K562 (cell line): ENCODE measurements at regions not wholly inside any gene's neighbourhood (a gene's known extent, or its start where the extent isn't known, plus 50 kb on each side); places are given as distances from the start of the nearest gene placed in this dataset.

ENCODE experiments used
- ATAC-seq: fragments of 200-7000 bp; cut with Tn5 transposase; 3 replicates; pipeline ENCODE4 v1.9.1; 2020; ENCODE audit warnings: moderate library complexity
- BruUV-seq: library from RNA; stranded (reverse); fragments of 400-500 nt; replicated peaks from 2 replicates; lab custom pipeline; 2021; lab: Mats Ljungman, UMichigan
- CTCF ChIA-PET: fragments of 300-600 bp; formaldehyde crosslinking; extraction: SDS; loops from one replicate; lab custom pipeline; 2021; ENCODE audit warnings: low intra/inter-chr PET ratio; lab: Yijun Ruan, JAX
- POLR2A ChIA-PET: fragments of 300-600, 350-650 bp; sonication (Branson Sonifier 250); formaldehyde crosslinking; extraction: SDS; loops from one replicate; lab custom pipeline; 2021; ENCODE audit warnings: antibody characterized with exemption, inconsistent platforms; lab: Yijun Ruan, JAX
- DNase-seq, 4 experiments: peaks; one replicate each; pipeline versions ENCODE4 v3.0.0 to v3.0.0-alpha.2; 2011 to 2018; ENCODE audit warnings: low spot score in 3 of 4, mixed read lengths in 3 of 4; ENCODE audit errors: extremely low read depth in 1 of 4
- FAIRE-seq: peaks from 2 replicates; lab custom pipeline; 2011; peaks lifted over from hg19 to GRCh38; lab: Jason Lieb, UNC
- H2AFZ ChIP-seq: 2 replicates; pipeline ENCODE4 v1.6.0; 2011; ENCODE audit warnings: low read depth, low read length, control low read depth, inconsistent platforms
- H3K27ac ChIP-seq: fragments of 200-600 bp; 3 replicates; pipeline ENCODE4 v1.8.0; 2011; ENCODE audit warnings: low read depth, mild to moderate bottlenecking, control low read depth, inconsistent platforms, low read length, moderate library complexity, mixed read lengths; ENCODE audit errors: extremely low read depth
- H3K27me3 ChIP-seq, 2 experiments: fragments of 300-600 bp in 1 of 2; 2 replicates in 1 of 2; 3 replicates in 1 of 2; pipeline versions ENCODE4 v1.6.0 to v1.8.0; 2011; ENCODE audit warnings: inconsistent platforms in 2 of 2, low read length in 2 of 2, mild to moderate bottlenecking in 1 of 2, mixed read lengths in 1 of 2, moderate library complexity in 1 of 2; ENCODE audit not compliant: control insufficient read depth in 2 of 2, insufficient read depth in 2 of 2
- H3K36me3 ChIP-seq: fragments of 300-600 bp; 3 replicates; pipeline ENCODE4 v1.8.0; 2011; ENCODE audit warnings: mild to moderate bottlenecking, low read length, inconsistent platforms; ENCODE audit not compliant: control insufficient read depth, insufficient read depth
- H3K4me1 ChIP-seq, 2 experiments: fragments of 200-600 bp in 1 of 2; replicated peaks in 1 of 2; 2 replicates in 1 of 2; 3 replicates in 1 of 2; pipeline versions ENCODE4 v1.5.1 to v1.8.0; 2011; ENCODE audit warnings: inconsistent platforms in 2 of 2, low read length in 2 of 2, mild to moderate bottlenecking in 1 of 2, mixed read lengths in 1 of 2, moderate library complexity in 1 of 2; ENCODE audit not compliant: control insufficient read depth in 2 of 2, insufficient read depth in 2 of 2
- H3K4me2 ChIP-seq: 2 replicates; pipeline ENCODE4 v1.6.1; 2011; ENCODE audit warnings: low read length, control low read depth, inconsistent platforms, mixed read lengths; ENCODE audit not compliant: insufficient read depth
- H3K4me3 ChIP-seq: fragments of 200-600 bp; sonication (generic), shearing (Covaris generic); 2 replicates; pipeline ENCODE4 v1.5.1; 2016; ENCODE audit warnings: control low read depth, inconsistent platforms
- H3K79me2 ChIP-seq: fragments of 200-600 bp; 3 replicates; pipeline ENCODE4 v1.8.0; 2011; ENCODE audit warnings: low read length, inconsistent platforms; ENCODE audit not compliant: control insufficient read depth, insufficient read depth
- H3K9ac ChIP-seq, 2 experiments: 2 replicates each; pipeline versions ENCODE4 v1.6.0 to v1.6.1; 2011; ENCODE audit warnings: low read depth in 2 of 2, low read length in 2 of 2, control low read depth in 1 of 2, inconsistent platforms in 1 of 2, mild to moderate bottlenecking in 1 of 2, mixed read lengths in 1 of 2; ENCODE audit not compliant: insufficient read depth in 1 of 2
- H3K9me1 ChIP-seq: one replicate; pipeline ENCODE4 v1.6.0; 2011; ENCODE audit warnings: inconsistent platforms, mild to moderate bottlenecking, low read length, moderate library complexity; ENCODE audit not compliant: control insufficient read depth, insufficient read depth
- H3K9me3 ChIP-seq: replicated peaks from 2 replicates; pipeline ENCODE4 v1.5.1; 2011; ENCODE audit warnings: low read depth, low read length, inconsistent platforms; ENCODE audit not compliant: control insufficient read depth, insufficient read depth
- H4K20me1 ChIP-seq: replicated peaks from 2 replicates; pipeline ENCODE4 v1.6.1; 2011; ENCODE audit warnings: low read length, inconsistent platforms, mixed read lengths; ENCODE audit not compliant: control insufficient read depth, insufficient read depth
- BCLAF1 ChIP-seq, 2 experiments: fragments of 450-650 bp in 1 of 2; IDR thresholded peaks; 2 replicates each; pipeline ENCODE4 v1.6.1; 2011 to 2017; ENCODE audit warnings: low read depth in 2 of 2, antibody characterized with exemption in 1 of 2, borderline replicate concordance in 1 of 2, low read length in 1 of 2, mild to moderate bottlenecking in 1 of 2, mixed read lengths in 1 of 2; ENCODE audit not compliant: control insufficient read depth in 1 of 2
- CEBPB ChIP-seq: fragments of 450-650 bp; IDR thresholded peaks from 2 replicates; pipeline ENCODE4 v1.6.1; 2016; ENCODE audit warnings: missing genetic modification characterization, missing compliant biosample characterization
- E2F1 ChIP-seq: sonication (generic); formaldehyde crosslinking; IDR thresholded peaks from 2 replicates; pipeline ENCODE4 v1.8.1; 2023; ENCODE audit warnings: mild to moderate bottlenecking, missing genetic modification reagents, moderate library complexity
- E2F3 ChIP-seq: fragments of 250-450 bp; sonication (Bioruptor Pico); IDR thresholded peaks from 2 replicates; pipeline ENCODE4 v1.4.0; 2020; ENCODE audit warnings: mild to moderate bottlenecking
- FOXA3 ChIP-seq, 2 experiments: fragments of 450-650 bp in 1 of 2; sonication (generic) in 1 of 2; formaldehyde crosslinking; IDR thresholded peaks in 1 of 2; conservative IDR thresholded peaks in 1 of 2; 2 replicates each; pipeline versions ENCODE4 v1.4.0 to v1.8.0; 2020 to 2022; ENCODE audit warnings: mild to moderate bottlenecking in 2 of 2, missing genetic modification reagents in 1 of 2
- GTF2F1 ChIP-seq: IDR thresholded peaks from 2 replicates; pipeline ENCODE4 v1.6.1; 2011; ENCODE audit warnings: low read depth, low read length, improper control_type of control experiment
- GTF3C2 ChIP-seq: IDR thresholded peaks from 3 replicates; pipeline ENCODE4 v1.6.1; 2011; ENCODE audit warnings: borderline replicate concordance, mild to moderate bottlenecking, moderate library complexity; ENCODE audit not compliant: insufficient read length; ENCODE audit errors: extremely low read depth
- HNRNPL ChIP-seq: fragments of 200-400 bp; formaldehyde crosslinking; IDR thresholded peaks from 2 replicates; pipeline ENCODE4 v1.6.1; 2017; ENCODE audit warnings: low read depth, mild to moderate bottlenecking, low read length
- ID3 ChIP-seq, 2 experiments: fragments of 250-450 bp in 1 of 2; fragments of 450-650 bp in 1 of 2; sonication (Bioruptor Pico) in 1 of 2; IDR thresholded peaks; 2 replicates each; pipeline versions ENCODE4 v1.6.1 to v1.8.0; 2016 to 2021; ENCODE audit warnings: mild to moderate bottlenecking in 2 of 2, moderate library complexity in 2 of 2, missing compliant biosample characterization in 1 of 2, missing genetic modification characterization in 1 of 2
- JUNB ChIP-seq: fragments of 450-650 bp; formaldehyde crosslinking; conservative IDR thresholded peaks from 2 replicates; pipeline ENCODE4 v1.4.0; 2020; ENCODE audit warnings: mild to moderate bottlenecking
- MEIS2 ChIP-seq: fragments of 450-650 bp; IDR thresholded peaks from 2 replicates; pipeline ENCODE4 v1.6.1; 2014; ENCODE audit warnings: mild to moderate bottlenecking; ENCODE audit not compliant: partially characterized antibody
- RNF2 ChIP-seq: sonication (generic); IDR thresholded peaks from 2 replicates; pipeline ENCODE4 v1.6.1; 2016
- U2AF2 ChIP-seq: fragments of 200-400 bp; formaldehyde crosslinking; optimal IDR thresholded peaks from 2 replicates; pipeline ENCODE3; 2017; ENCODE audit warnings: low read depth, mild to moderate bottlenecking, low read length
- ZEB2 ChIP-seq: fragments of 450-650 bp; IDR thresholded peaks from 2 replicates; pipeline ENCODE4 v1.6.1; 2016
- ZNF778 ChIP-seq: fragments of 450-650 bp; formaldehyde crosslinking; IDR thresholded peaks from 2 replicates; pipeline ENCODE4 v1.4.0; 2020; ENCODE audit warnings: mild to moderate bottlenecking, moderate library complexity
- WGBS: fragments of 100-300 bp; shearing (Covaris generic); methylation state at CpG from one replicate; pipeline ENCODE4 v1.1.6; 2016; ENCODE audit warnings: low coverage, mixed read lengths; ENCODE audit not compliant: insufficient coverage; ENCODE audit errors: missing lambda C conversion rate; 5-methylcytosine and 5-hydroxymethylcytosine counted together
- in situ Hi-C: fragments of 300-500 bp; cut with MboI; formaldehyde crosslinking; loops from 4 replicates; pipeline ENCODE4 v1.15.0; 2018; ENCODE audit warnings: inconsistent platforms, mixed read lengths
- intact Hi-C: fragments of 100-400 bp; cut with micrococcal nuclease; formaldehyde crosslinking; loops from 2 replicates; pipeline ENCODE4 v1.14.2; 2022

- TF ChIP-seq BCLAF1 (IDR thresholded peaks at IDR 0.05; ENCODE audit: borderline replicate concordance in 1 of 2, control insufficient read depth in 1 of 2, low read depth in 2 of 2, low read length in 1 of 2) (no peak), ZEB2 (no peak), RNF2 (no peak), JUNB (no peak), ID3 (CRISPR knock-in tag; IDR thresholded peaks at IDR 0.05) (no peak), ID3 (tag; IDR thresholded peaks at IDR 0.05) (no peak), CEBPB (tag) (no peak), GTF2F1 (no peak), ZNF778 (CRISPR knock-in tag) (no peak)
These were observed 181.5 kb upstream of the MON1B start (continued) for GRCh38 chr16:77009453-77009852.

- no peak overlapping the region for H3K9ac ChIP-seq
- intact Hi-C loops = no loop called here
- H3K4me3 ChIP-seq = no peak overlapping the region
- no peaks in the 10 kb centered on the region for H3K79me2 ChIP-seq
- DNase-seq = no peak
- H3K4me1 ChIP-seq = no peaks in the 10 kb centered on the region
- FAIRE-seq = no peak
- no peak overlapping the region for H3K4me2 ChIP-seq
- in situ Hi-C loops = no loop called here
- no TSS peak for BruUV-seq
- H2AFZ ChIP-seq = no peak overlapping the region
- H3K9me3 ChIP-seq = no peaks in the 10 kb centered on the region
- CTCF ChIA-PET = no interaction called here
- H3K9me1 ChIP-seq = no peaks in the 10 kb centered on the region
- H3K36me3 ChIP-seq = no peaks in the 10 kb centered on the region
- no peaks in the 10 kb centered on the region for H4K20me1 ChIP-seq
- POLR2A ChIA-PET = no interaction called here
- no peaks in the 10 kb centered on the region for H3K27me3 ChIP-seq
- no peak for ATAC-seq
- 3% methylated on average over 2 of the region's 2 CpGs for WGBS
- no peak overlapping the region for H3K27ac ChIP-seq
- TF ChIP-seq GTF3C2 = no peak
- TF ChIP-seq U2AF2 = no peak
- TF ChIP-seq E2F3 (CRISPR knock-in tag) = no peak
- TF ChIP-seq HNRNPL = no peak
- TF ChIP-seq MEIS2 = no peak
- TF ChIP-seq FOXA3 (CRISPR knock-in tag; conservative IDR thresholded peaks at IDR 0.05 in 1 of 2, IDR thresholded peaks at IDR 0.05 in 1 of 2) = no peak
- TF ChIP-seq E2F1 (CRISPR knock-in tag) = no peak
These were observed 176.5 kb upstream of the MON1B start for GRCh38 chr16:77014441-77014840.
